ENCODE measurements at regions not wholly inside any gene's neighbourhood (a gene's known extent, or its start where the extent isn't known, plus 50 kb on each side); places are given as distances from the start of the nearest gene placed in this dataset.

DNA sequence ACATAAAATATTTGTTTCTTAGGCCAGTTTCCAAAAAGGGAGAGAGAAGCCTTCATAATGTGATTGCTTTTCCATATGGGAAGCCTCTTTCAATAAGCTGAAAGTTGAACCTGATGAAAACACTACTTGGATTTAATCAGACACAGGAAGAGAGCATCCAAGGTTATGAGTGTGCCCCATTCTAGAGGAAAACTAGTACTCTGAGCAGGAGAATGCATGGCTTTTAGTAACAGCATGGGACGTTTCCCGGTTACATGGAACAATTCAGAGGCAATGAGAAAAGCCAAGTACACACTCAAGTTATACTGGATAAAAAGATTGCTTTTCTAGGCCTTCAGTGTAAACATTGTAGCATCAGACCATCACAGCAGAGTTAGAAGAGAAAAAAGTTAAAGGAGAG lies 315.8 kb downstream of the ZNF516 start:
- DNase-seq, result no peak

GRCh38 chr18:76177160-76177559 lies 317.9 kb downstream of the ZNF516 start:
- no peak for DNase-seq

- DNase-seq, result no peak
These were observed 320.6 kb downstream of the ZNF516 start for GRCh38 chr18:76174451-76174850.

GRCh38 chr18:76169733-76170132 lies 325.3 kb downstream of the ZNF516 start:
- DNase-seq, result peak; percentile 61

GRCh38 chr18:76167845-76168621 lies 327.0 kb downstream of the ZNF516 start:
- no peak for DNase-seq

- DNase-seq, result peak; percentile 63
These were observed 327.6 kb downstream of the ZNF516 start for GRCh38 chr18:76167410-76167809.

DNA sequence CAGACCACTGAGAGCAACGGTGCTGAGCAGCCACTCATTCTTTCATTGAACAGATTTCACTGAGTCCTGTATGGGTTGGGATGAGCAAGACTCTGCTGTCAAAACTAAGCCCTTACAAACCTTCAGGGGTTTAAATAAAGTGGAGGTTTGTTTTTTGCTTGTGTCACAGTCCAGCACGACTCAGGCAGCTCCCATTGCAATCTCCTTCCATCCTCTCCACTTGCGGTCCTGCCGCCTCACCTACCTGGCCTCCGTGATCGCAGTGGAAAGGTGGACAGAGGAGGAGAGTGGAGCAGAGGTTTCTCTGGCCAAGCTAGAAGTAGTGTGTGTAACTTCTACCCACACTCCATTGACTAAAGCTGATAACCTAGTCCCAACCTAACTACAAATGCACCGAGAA lies 332.2 kb downstream of the ZNF516 start:
- DNase-seq, result no peak

DNA sequence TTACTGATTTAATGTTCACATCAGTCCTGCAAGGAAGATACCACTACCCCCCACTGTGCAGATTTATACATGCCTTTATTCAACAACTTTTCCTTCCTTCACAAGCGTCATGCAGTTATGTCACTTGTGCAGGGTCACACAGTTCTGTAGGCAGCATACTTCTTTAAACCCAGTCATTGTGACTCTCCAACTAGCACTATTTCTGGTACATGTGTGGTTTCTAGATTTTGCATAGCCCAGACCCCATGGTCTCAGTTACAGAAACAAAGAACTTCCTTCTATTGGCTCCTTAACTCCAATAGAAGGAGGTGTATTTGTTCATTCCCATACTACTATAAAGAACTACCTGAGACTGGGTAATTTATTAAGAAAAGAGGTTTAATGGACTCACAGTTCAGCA lies 333.1 kb downstream of the ZNF516 start:
- DNase-seq, result no peak

DNA sequence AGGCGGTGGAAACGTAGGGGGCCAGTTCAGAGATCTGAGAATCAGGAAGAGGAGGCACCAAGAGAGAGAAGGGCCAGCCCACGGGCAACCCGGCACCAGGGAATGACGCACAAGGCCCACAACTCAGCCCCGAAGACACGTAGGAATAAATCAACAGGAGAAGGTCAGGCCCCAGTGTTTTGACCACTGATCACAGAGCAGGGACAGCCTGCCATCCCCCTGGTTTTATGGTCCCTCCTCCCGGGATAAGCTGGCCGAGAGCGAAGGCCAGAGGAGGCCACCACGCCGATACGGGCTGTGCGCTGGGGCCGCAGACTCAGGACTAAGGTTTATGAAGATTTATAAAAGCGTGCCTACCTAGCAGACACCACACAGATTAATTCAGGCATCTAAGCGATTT lies 341.4 kb downstream of the ZNF516 start:
- no peak for DNase-seq

DNA sequence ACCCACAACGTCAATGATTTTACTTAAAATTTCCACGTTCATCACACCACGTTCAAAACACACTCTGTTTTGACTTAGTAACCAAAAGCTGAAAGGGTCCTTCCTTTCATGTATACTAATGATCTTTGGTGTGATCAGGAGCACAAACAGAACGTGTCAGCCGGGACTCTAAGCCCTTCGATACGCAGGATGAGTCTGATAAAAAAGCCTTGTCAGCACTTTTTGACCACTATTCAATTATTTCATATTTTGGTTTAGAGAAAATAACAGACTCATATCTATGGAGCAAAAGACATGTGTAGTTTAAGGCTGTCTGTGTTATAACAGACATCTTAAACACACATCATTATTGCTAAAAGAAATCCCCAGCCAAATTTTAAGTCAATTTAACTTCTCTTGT lies 345.3 kb downstream of the ZNF516 start:
- no peak for DNase-seq

- no peak for DNase-seq
These were observed 345.8 kb downstream of the ZNF516 start for GRCh38 chr18:76149284-76149683.

DNA sequence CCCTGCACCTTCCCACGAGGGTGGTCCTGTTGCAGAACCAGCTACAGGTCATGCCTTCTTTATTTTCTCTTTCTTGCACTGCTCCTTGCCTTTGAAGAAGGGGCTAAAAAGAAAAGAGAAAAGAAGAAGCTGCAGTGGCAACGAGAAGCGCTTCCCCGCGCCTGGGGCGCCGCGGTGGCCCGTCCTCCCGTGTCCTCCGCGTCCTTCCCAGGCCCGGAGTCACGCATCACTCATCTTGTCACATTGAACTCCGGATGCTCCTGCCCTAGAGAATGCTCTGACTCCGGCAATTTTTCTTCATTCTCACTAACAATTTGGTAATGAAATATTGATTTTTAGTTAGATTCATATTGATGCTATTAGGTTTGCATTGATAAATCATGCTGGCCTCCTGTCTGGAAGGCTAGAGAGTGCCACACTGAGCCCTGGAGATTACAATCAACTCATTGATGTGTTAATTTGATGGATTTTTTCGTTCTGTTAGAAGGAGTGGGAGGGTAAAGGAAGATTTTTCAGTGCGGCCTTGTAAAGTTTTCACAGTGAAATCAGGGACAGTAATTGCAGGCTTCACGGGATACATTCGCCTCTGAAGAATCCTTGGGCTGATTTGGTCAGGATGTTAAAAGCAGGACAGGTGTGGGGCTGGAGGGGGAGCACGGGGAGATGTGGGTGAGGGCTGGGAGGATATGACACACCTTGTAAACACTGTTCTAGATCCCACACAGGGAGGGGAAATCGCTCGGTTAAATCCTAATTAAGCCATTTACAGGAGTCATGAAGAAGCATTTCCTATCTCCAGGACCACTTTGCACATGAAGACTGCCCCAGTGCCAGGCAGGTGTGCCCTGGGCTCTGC lies 349.3 kb downstream of the ZNF516 start:
- DNase-seq, result no peak

DNA sequence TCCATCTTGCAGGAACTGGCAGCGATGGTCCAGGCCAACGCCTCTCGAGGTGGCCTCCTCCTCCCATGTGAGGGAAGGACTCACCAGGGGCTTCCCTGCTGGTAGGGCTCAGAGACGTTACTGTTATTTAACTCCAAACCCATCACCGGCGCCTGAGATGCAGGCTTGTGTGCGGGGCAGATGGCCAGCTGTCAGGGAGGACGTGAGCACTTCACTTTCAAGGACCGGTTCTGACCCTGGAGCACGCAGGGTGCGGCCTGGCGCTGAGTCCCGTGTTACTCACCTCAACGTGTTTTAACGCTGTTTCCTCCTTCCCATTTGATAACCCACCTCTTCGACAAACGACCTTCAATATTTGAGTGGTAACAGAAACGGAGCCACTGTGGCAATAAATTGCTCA lies 350.2 kb downstream of the ZNF516 start:
- DNase-seq, result no peak

DNA sequence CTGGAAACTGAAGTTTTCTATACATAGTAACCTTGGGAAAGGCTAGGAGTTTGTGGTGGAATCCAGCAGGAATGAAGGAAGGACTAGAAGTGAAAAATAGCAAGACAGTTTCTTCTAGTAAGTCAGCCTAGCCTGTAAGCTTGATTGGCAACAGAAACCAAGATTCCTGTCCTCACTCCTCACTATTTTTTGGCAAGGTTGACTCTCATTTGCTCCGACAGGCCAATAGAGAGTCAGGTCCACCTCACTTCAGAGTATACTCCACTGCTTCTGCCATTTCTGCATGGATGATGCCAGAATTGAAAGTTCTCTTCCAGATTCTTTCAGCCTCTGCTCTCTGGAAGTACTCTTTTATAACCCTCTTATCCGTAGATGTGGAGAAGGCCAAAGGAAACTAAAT lies 352.4 kb downstream of the ZNF516 start:
- no peak for DNase-seq

DNA sequence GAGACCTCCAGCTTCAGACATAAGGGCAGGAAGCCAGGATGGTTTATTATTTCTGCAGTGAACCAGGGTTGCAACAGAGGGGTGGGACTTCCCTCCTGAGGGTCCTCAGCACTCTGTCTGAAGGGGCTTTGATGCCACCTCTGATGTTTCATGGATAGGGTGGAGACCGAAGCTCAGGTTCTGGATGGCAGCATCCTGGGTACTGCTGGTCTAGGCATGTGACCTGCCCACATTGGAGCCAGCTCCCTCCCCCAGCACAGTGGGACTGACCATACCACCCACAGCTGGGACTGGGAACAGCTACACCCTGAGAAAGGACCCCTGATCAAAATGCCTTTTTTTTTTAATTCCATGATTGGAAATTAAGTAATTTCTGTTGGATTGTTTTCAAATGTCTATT lies 355.2 kb downstream of the ZNF516 start:
- DNase-seq, result no peak

GRCh38 chr18:76137216-76137615 lies 357.8 kb downstream of the ZNF516 start:
- no peak for DNase-seq

DNA sequence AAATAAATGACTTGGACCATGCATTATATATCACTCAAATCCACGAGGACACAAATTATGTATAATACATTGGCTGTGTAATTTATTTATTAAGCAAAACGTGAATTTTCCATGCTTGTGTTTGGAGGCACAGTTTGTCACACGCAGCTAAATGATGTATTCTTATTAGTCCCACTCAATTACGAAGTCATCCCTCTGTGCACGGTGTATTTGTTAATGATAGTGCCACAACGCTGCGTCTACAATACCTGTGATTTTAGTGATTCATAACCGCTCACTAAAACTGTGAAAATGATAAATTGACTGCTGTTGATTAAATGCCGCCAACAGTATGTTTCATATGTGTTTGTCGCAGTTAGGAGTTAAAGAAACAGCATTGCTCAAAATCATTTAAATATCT lies 358.3 kb downstream of the ZNF516 start:
- DNase-seq, result no peak

DNA sequence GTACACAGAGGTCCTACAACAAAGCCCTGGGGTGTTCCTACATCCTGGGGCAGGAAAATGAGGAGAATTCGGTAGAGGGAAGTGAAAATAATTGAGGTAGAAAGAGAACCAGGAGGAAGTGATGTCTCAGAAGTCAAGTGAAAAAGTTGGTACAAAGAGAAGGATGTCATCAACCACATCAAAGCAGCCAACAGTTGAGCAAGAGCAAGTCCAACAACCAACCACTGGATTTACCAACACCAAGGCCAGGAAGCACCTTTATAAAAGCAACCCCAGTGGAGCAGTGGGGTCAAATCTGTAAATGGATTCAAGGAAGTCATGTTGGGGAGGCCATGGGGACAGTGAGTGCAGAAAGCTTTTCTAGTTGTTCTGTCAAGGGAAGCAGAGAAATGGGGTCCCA lies 360.4 kb downstream of the ZNF516 start:
- DNase-seq, result no peak

DNA sequence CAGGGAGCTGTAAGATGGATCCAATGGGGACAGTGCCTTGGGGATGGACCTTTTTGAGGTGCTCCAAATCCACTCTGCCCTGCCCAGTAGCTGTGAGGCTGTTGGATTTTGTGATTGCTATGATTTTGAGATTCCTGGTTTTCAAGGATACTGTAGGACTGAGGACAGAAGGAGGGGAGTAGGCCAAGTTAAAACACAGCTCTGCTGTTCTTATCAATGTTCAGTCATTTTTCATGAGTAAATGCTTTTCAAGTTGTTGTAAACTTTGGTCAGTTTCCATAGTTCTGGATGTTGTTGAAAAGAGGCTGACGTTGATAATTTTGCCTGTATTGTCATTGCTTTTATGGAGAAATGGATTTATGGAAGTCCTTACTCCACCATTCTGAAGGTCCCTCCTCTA lies 361.2 kb downstream of the ZNF516 start:
- DNase-seq, result no peak

DNA sequence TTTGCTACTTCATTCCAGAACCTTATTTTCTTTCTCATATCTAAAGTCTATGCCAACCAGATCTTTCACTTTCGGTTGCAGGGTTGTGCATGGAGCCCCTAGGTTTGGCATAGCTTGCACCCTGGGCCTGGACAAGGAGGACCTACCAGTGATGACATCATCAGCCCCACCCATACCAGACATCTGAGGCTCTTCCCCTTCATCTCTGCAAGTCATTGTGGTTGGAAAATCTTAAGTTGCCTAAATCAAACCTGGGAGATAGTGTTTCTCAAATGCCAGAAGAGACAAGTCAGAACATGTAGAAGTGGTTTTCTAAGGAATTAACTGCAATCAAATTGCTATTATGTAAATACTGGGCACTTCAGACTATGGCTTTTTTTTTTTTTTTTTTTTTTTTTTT lies 363.3 kb downstream of the ZNF516 start:
- peak; percentile 38 for DNase-seq

GRCh38 chr18:76130845-76131244 lies 364.2 kb downstream of the ZNF516 start:
- no peak for DNase-seq

- no peak for DNase-seq
These were observed 368.7 kb downstream of the ZNF516 start for GRCh38 chr18:76126327-76126726.

DNA sequence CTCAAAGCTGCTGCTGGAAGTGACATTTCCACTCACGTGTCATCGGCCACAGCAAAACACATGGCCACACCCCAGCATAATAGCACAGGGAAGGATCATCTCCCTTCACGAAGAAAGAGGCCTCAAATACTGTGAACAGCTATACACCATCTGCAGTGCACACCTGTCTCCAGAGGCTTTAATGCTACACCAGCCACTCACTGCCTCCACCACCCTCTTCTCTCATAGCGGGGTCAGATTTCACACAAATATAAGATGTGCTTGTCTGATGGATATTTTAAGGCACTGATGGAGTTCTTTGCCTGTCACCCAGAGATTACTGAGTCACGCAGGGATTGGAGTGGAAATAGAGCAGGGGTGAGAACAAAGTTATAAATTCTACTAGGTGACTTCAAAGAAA lies 374.0 kb downstream of the ZNF516 start:
- no peak for DNase-seq

GRCh38 chr18:76115580-76115979 lies 379.5 kb downstream of the ZNF516 start:
- no peak for DNase-seq

Data from RPMI8226 (cell line).